Stomach (tissue), 4 donors: ENCODE measurements at regions not wholly inside any gene's neighbourhood (a gene's known extent, or its start where the extent isn't known, plus 50 kb on each side); places are given as distances from the start of the nearest gene placed in this dataset.

Source experiments
- POLR2A ChIP-seq, 4 donors: fragments of 450-650 bp; IDR thresholded peaks; one replicate each; pipeline ENCODE4 v1.6.1; 2016; ENCODE audit warnings: antibody characterized with exemption in 4 of 4, control low read depth in 2 of 4, mild to moderate bottlenecking in 1 of 4, moderate library complexity in 1 of 4
- TF ChIP-seq, protein P1 (sequence below), 7 experiments: fragments of 450-650 bp in 4 of 7; fragments of 200-600 bp in 3 of 7; sonication (generic) in 3 of 7; IDR thresholded peaks; one replicate each; pipeline ENCODE4 v1.5.1; 2016 to 2019; ENCODE audit warnings: antibody characterized with exemption in 7 of 7, control low read depth in 2 of 7, mild to moderate bottlenecking in 1 of 7

DNA sequence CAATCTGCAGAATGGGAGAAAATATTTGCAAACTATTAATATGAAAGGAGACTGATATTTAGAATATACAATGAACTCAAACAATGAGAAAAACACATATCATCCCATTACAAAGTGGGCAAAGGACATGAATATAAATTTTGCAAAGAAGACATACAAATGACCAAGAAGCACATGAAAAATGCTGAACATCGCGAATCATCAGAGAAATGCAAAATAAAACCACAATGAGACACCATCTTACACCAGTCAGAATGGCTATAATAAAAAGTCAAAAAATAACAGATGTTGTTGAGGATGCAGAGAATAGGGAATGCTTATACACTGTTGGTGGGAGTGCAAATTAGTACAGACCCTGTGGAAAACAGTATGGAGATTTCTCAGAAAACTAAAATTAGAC, 83.6 kb downstream of the RAP2B start:
- TF ChIP-seq, protein P1, sequence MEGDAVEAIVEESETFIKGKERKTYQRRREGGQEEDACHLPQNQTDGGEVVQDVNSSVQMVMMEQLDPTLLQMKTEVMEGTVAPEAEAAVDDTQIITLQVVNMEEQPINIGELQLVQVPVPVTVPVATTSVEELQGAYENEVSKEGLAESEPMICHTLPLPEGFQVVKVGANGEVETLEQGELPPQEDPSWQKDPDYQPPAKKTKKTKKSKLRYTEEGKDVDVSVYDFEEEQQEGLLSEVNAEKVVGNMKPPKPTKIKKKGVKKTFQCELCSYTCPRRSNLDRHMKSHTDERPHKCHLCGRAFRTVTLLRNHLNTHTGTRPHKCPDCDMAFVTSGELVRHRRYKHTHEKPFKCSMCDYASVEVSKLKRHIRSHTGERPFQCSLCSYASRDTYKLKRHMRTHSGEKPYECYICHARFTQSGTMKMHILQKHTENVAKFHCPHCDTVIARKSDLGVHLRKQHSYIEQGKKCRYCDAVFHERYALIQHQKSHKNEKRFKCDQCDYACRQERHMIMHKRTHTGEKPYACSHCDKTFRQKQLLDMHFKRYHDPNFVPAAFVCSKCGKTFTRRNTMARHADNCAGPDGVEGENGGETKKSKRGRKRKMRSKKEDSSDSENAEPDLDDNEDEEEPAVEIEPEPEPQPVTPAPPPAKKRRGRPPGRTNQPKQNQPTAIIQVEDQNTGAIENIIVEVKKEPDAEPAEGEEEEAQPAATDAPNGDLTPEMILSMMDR (IDR thresholded peaks at IDR 0.05) = no peak
- TF ChIP-seq POLR2A (IDR thresholded peaks at IDR 0.05) = no peak
